H1 (cell line): ENCODE measurements at regions not wholly inside any gene's neighbourhood (a gene's known extent, or its start where the extent isn't known, plus 50 kb on each side); places are given as distances from the start of the nearest gene placed in this dataset.

ENCODE experiments used
- CEBPB ChIP-seq: IDR thresholded peaks from 2 replicates; pipeline ENCODE4 v1.6.1; 2012; ENCODE audit warnings: low read depth, low read length
- MAX ChIP-seq: IDR thresholded peaks from 2 replicates; pipeline ENCODE4 v1.6.1; 2012; ENCODE audit warnings: inconsistent platforms
- POLR2A ChIP-seq, 2 experiments: IDR thresholded peaks; 1 replicate in 1 of 2; 2 replicates in 1 of 2; pipeline ENCODE4 v1.6.1; 2011; ENCODE audit warnings: low read depth in 2 of 2, low read length in 2 of 2, mild to moderate bottlenecking in 2 of 2; ENCODE audit errors: control extremely low read depth in 1 of 2

GRCh38 chr11:91178366-91178765 is 955.5 kb upstream of the CHORDC1 start (continued):
- TF ChIP-seq CEBPB (no peak), MAX (no peak), POLR2A (IDR thresholded peaks at IDR 0.05; ENCODE audit: control extremely low read depth in 1 of 2, low read depth in 2 of 2, low read length in 2 of 2) (no peak)
